Panc1 (cell line): ENCODE measurements at regions not wholly inside any gene's neighbourhood (a gene's known extent, or its start where the extent isn't known, plus 50 kb on each side); places are given as distances from the start of the nearest gene placed in this dataset.
"Not testable (repeated sequence)": the region's sequence is repeated elsewhere in the genome, so short reads cannot be mapped to it uniquely, and the experiment has no call there.

Experiments used
- ATAC-seq: fragments of 200-7000 bp; cut with Tn5 transposase; 2 replicates; pipeline ENCODE4 v1.9.1; 2020; ENCODE audit warnings: mild to moderate bottlenecking, moderate library complexity
- BruUV-seq: library from RNA; stranded (reverse); fragments of 400-500 nt; replicated peaks from 2 replicates; lab custom pipeline; 2021; lab: Mats Ljungman, UMichigan
- CTCF ChIA-PET: fragments of 300-600 bp; sonication (Branson Sonifier 250); formaldehyde crosslinking; loops from one replicate; lab custom pipeline; 2022; ENCODE audit warnings: antibody characterized with exemption; lab: Charles Lee
- POLR2A ChIA-PET: fragments of 300-600 bp; sonication (Branson Sonifier 250); formaldehyde crosslinking; loops from one replicate; lab custom pipeline; 2022; ENCODE audit warnings: antibody characterized with exemption; lab: Charles Lee
- DNase-seq: peaks from one replicate; pipeline ENCODE4 v3.0.0-alpha.2; 2010; ENCODE audit warnings: low read depth, low spot score
- H3K27ac ChIP-seq: 2 replicates; pipeline ENCODE4 v1.5.1; 2011; ENCODE audit warnings: mild to moderate bottlenecking, low read length, inconsistent platforms
- H3K27me3 ChIP-seq: fragments of 200-500 bp; sonication (Bioruptor generic); 2 replicates; pipeline ENCODE4 v1.6.0; 2014; ENCODE audit warnings: low read length, inconsistent platforms; ENCODE audit not compliant: control insufficient read depth, insufficient read depth
- H3K36me3 ChIP-seq: fragments of 200-500 bp; sonication (Bioruptor generic); 2 replicates; pipeline ENCODE4 v1.5.1; 2014; ENCODE audit warnings: inconsistent platforms, mild to moderate bottlenecking, low read length, moderate library complexity; ENCODE audit not compliant: control insufficient read depth, insufficient read depth
- H3K4me1 ChIP-seq: 2 replicates; pipeline ENCODE4 v1.5.1; 2011; ENCODE audit warnings: inconsistent platforms, mild to moderate bottlenecking, low read length, moderate library complexity; ENCODE audit not compliant: control insufficient read depth, insufficient read depth
- H3K4me3 ChIP-seq, 2 experiments: 2 replicates each; pipeline ENCODE4 v1.5.1; 2011 to 2012; ENCODE audit warnings: low read depth in 2 of 2, low read length in 2 of 2, mild to moderate bottlenecking in 2 of 2, inconsistent platforms in 1 of 2, moderate library complexity in 1 of 2
- H3K9me3 ChIP-seq: fragments of 200-500 bp; sonication (Bioruptor generic); 2 replicates; pipeline ENCODE4 v1.5.1; 2014; ENCODE audit warnings: low read depth, mild to moderate bottlenecking, inconsistent platforms, low read length, moderate library complexity; ENCODE audit not compliant: control insufficient read depth, insufficient read depth
- POLR2AphosphoS5 ChIP-seq: IDR thresholded peaks from 2 replicates; pipeline ENCODE4 v1.6.1; 2012; ENCODE audit warnings: mild to moderate bottlenecking, low read depth, low read length, moderate library complexity
- SIN3A ChIP-seq: IDR thresholded peaks from 2 replicates; pipeline ENCODE4 v1.6.1; 2012; ENCODE audit warnings: low read depth, mild to moderate bottlenecking, low read length, moderate library complexity, borderline replicate concordance; ENCODE audit not compliant: insufficient read depth
- TCF7L2 ChIP-seq: IDR thresholded peaks from 2 replicates; pipeline ENCODE4 v1.6.1; 2011; ENCODE audit warnings: mild to moderate bottlenecking, low read depth, low read length, inconsistent platforms
- in situ Hi-C: cut with HindIII; loops from 2 replicates; pipeline ENCODE4 v1.10.0; 2016; ENCODE audit warnings: low sequenced_read_pairs, low pct_unique_long_range_greater_than_20kb
- intact Hi-C: fragments of 100-400 bp; cut with micrococcal nuclease; formaldehyde crosslinking; loops from one replicate; pipeline ENCODE4 v1.10.0; 2022; ENCODE audit not compliant: unreplicated experiment
- TF ChIP-seq, protein P1 (sequence below): fragments of 450-650 bp; IDR thresholded peaks from 2 replicates; pipeline ENCODE4 v1.5.1; 2017; ENCODE audit warnings: mild to moderate bottlenecking
- TF ChIP-seq, protein P2 (sequence below), 2 experiments: IDR thresholded peaks; 2 replicates each; pipeline ENCODE4 v1.6.1; 2011 to 2012; ENCODE audit warnings: low read depth in 2 of 2, control low read depth in 1 of 2, low read length in 1 of 2, mild to moderate bottlenecking in 1 of 2, moderate library complexity in 1 of 2; ENCODE audit not compliant: insufficient read depth in 1 of 2

DNA sequence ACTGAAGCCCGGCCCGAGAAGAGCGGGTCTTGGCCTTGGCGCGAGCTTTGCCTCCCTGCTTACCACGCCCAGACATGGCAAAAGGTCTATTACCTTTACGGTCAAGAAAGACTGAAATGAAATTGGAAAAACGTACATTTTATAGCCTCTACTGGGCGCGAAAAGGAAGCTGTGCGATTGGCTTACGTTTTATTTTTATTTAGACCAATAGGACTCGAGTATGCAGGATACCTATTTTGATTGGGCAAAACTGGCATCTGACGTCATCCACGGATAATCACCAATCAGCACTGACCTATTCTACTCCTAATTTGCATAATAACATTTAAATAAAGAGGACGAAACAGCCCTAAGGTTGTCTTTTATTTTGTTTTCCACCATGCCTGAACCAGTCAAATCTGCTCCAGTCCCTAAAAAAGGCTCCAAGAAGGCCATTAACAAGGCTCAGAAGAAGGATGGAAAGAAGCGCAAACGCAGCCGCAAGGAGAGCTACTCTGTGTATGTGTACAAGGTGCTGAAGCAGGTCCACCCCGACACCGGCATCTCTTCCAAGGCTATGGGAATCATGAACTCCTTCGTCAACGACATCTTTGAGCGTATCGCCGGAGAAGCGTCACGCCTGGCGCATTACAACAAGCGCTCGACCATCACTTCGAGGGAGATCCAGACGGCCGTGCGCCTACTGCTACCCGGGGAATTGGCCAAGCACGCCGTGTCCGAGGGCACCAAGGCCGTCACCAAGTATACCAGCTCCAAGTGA, 97.4 kb downstream of the OR2B2 start:
- peak; percentile 74 for ATAC-seq
- ChIA-PET POLR2A (interaction anchor here (0.8 to 1.5 kb wide), 7 partner anchors 8 to 81 kb away, joined by 3 to 9 read pairs (median 6); a partner anchor contains a TSS), CTCF (no interaction called here)
- DNase-seq: peak; percentile 97
- Histone ChIP-seq H3K9me3 (no peaks in the 10 kb centered on the region), H3K4me1 (peaks cover 24% of the 10 kb centered on the region), H3K27me3 (no peaks in the 10 kb centered on the region), H3K36me3 (no peaks in the 10 kb centered on the region; the same call in 1 of the 2 replicates), H3K4me3 (peak overlapping the region; percentile 78 to 93), H3K27ac (peak overlapping the region; percentile 88)
- in situ Hi-C loops (no loop called here), intact Hi-C loops (loop anchor here (2.0 to 5.0 kb wide), 4 partner anchors 52 to 1788 kb away; a partner anchor contains a TSS)
- TF ChIP-seq SIN3A: peak; percentile 78; the same call in 1 of the 2 replicates
- TF ChIP-seq, protein P1, sequence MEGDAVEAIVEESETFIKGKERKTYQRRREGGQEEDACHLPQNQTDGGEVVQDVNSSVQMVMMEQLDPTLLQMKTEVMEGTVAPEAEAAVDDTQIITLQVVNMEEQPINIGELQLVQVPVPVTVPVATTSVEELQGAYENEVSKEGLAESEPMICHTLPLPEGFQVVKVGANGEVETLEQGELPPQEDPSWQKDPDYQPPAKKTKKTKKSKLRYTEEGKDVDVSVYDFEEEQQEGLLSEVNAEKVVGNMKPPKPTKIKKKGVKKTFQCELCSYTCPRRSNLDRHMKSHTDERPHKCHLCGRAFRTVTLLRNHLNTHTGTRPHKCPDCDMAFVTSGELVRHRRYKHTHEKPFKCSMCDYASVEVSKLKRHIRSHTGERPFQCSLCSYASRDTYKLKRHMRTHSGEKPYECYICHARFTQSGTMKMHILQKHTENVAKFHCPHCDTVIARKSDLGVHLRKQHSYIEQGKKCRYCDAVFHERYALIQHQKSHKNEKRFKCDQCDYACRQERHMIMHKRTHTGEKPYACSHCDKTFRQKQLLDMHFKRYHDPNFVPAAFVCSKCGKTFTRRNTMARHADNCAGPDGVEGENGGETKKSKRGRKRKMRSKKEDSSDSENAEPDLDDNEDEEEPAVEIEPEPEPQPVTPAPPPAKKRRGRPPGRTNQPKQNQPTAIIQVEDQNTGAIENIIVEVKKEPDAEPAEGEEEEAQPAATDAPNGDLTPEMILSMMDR: no peak
- peak; percentile 89 for TF ChIP-seq POLR2AphosphoS5
- TF ChIP-seq TCF7L2: no peak
- TF ChIP-seq, protein P2, sequence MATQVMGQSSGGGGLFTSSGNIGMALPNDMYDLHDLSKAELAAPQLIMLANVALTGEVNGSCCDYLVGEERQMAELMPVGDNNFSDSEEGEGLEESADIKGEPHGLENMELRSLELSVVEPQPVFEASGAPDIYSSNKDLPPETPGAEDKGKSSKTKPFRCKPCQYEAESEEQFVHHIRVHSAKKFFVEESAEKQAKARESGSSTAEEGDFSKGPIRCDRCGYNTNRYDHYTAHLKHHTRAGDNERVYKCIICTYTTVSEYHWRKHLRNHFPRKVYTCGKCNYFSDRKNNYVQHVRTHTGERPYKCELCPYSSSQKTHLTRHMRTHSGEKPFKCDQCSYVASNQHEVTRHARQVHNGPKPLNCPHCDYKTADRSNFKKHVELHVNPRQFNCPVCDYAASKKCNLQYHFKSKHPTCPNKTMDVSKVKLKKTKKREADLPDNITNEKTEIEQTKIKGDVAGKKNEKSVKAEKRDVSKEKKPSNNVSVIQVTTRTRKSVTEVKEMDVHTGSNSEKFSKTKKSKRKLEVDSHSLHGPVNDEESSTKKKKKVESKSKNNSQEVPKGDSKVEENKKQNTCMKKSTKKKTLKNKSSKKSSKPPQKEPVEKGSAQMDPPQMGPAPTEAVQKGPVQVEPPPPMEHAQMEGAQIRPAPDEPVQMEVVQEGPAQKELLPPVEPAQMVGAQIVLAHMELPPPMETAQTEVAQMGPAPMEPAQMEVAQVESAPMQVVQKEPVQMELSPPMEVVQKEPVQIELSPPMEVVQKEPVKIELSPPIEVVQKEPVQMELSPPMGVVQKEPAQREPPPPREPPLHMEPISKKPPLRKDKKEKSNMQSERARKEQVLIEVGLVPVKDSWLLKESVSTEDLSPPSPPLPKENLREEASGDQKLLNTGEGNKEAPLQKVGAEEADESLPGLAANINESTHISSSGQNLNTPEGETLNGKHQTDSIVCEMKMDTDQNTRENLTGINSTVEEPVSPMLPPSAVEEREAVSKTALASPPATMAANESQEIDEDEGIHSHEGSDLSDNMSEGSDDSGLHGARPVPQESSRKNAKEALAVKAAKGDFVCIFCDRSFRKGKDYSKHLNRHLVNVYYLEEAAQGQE (IDR thresholded peaks at IDR 0.05; ENCODE audit: insufficient read depth in 1 of 2, low read depth in 2 of 2, low read length in 1 of 2): no peak
- BruUV-seq: TSS peak; percentile 98

DNA sequence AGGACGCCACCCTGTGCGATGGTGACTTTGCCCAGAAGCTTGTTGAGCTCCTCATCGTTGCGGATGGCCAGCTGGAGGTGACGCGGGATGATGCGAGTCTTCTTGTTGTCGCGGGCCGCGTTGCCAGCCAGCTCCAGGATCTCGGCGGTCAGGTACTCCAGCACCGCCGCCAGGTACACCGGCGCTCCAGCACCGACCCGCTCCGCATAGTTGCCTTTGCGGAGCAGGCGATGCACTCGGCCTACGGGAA, 97.9 kb downstream of the OR2B2 start:
- H3K27me3 ChIP-seq, H3K9me3 ChIP-seq, H3K36me3 ChIP-seq, CTCF ChIA-PET, DNase-seq, in situ Hi-C loops: not testable (repeated sequence)
- intact Hi-C loops: loop anchor here (2.0 to 5.0 kb wide), 4 partner anchors 52 to 1788 kb away; a partner anchor contains a TSS
- Histone ChIP-seq H3K27ac (peak overlapping the region; percentile 100), H3K4me1 (peaks cover 24% of the 10 kb centered on the region), H3K4me3 (peak overlapping the region; percentile 78 to 93)
- peak; percentile 43 for ATAC-seq
- BruUV-seq: TSS peak; percentile 98
- POLR2A ChIA-PET: interaction anchor here (0.8 to 1.5 kb wide), 7 partner anchors 9 to 82 kb away, joined by 3 to 9 read pairs (median 6); a partner anchor contains a TSS
